ENCODE measurements at regions not wholly inside any gene's neighbourhood (a gene's known extent, or its start where the extent isn't known, plus 50 kb on each side); places are given as distances from the start of the nearest gene placed in this dataset.
"Not testable (repeated sequence)": the region's sequence is repeated elsewhere in the genome, so short reads cannot be mapped to it uniquely, and the experiment has no call there.

DNA sequence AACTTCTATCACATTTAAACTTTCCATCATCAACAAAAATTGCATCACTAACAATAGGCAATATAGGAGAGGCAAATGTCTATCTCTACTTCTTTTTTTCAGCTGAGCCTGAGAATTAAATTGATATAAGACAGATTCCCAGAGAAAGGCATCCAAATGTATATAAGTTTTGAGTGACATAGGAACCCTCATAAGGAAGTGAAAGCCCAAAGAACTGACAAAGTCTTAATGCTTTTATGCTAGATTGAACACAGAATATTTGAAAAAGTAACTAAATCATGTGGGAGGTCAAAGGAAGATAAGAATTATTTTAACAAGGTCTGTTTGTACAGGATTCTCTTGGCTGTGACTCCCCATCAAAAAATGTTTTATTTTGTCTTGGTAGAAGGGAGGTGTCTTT, 714.9 kb downstream of the GRXCR1 start:
- TF ChIP-seq CTCF (IDR thresholded peaks at IDR 0.05) (no peak), POLR2A (IDR thresholded peaks at IDR 0.05) (no peak)
- Histone ChIP-seq H3K36me3 (no peaks in the 10 kb centered on the region), H3K27ac (no peak overlapping the region), H3K9me3 (no peaks in the 10 kb centered on the region), H3K27me3 (no peaks in the 10 kb centered on the region), H3K4me3 (no peak overlapping the region), H3K4me1 (no peaks in the 10 kb centered on the region)
- DNase-seq = no peak
- intact Hi-C loops (cut with DNase I; ENCODE audit: low total_unique reads) = no loop called here

DNA sequence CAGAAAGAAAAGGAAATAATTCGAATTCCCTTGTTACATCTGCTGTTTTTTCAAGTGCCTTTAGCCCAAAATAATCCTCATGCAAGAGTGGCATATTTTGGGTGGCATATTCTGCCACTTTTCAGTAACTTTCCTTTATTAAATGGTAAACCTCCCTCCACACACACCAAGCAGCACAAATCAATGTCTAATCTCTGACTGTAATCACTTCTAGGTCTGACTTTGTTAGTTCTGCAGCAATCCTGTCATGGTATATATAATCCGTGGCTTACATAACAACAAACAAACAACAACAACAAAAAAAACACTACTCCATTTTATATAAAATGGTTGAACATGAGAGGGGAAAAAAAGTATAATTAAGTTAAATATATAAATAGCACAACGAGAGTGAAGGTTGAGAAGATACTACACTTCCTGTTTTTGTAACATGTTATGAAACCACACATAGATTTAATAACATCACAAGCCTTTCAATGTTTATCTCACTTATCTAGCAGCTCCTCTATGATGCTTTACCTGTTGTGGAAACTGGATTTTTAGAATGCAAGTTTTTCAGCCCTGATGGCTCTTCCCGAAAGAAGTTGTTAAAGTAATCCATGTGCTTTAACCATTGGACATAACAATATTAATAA, 715.4 kb downstream of the GRXCR1 start:
- H3K36me3 ChIP-seq = no peaks in the 10 kb centered on the region
- H3K9me3 ChIP-seq = no peaks in the 10 kb centered on the region
- intact Hi-C loops (cut with DNase I; ENCODE audit: low total_unique reads) = no loop called here
- TF ChIP-seq POLR2A (IDR thresholded peaks at IDR 0.05) (no peak), CTCF (IDR thresholded peaks at IDR 0.05) (no peak)
- no peaks in the 10 kb centered on the region for H3K27me3 ChIP-seq
- no peaks in the 10 kb centered on the region for H3K4me1 ChIP-seq
- no peak overlapping the region for H3K27ac ChIP-seq
- no peak overlapping the region for H3K4me3 ChIP-seq
- no peak for DNase-seq

DNA sequence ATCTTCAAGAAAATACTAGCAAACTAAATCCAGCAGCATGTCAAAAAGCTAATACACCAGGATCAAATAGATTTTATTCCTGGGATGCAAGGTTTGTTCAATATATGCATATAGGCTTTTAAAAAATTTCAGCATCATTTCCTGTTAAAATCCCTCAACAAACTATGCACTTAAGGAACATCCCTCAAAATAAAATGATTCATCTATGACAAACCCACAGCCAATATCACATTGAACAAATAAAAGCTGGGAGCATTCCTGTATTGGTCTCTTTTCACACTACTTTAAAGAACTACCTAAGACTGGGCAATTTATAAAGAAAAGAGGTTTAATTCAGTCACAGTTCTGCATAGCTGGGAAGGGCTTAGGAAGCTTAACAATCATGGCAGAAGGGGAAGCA, 726.7 kb downstream of the GRXCR1 start:
- no peaks in the 10 kb centered on the region for H3K4me1 ChIP-seq
- H3K36me3 ChIP-seq = no peaks in the 10 kb centered on the region
- intact Hi-C loops (cut with DNase I; ENCODE audit: low total_unique reads) = no loop called here
- H3K27ac ChIP-seq = no peak overlapping the region
- no peaks in the 10 kb centered on the region for H3K9me3 ChIP-seq
- H3K27me3 ChIP-seq = no peaks in the 10 kb centered on the region
- H3K4me3 ChIP-seq = no peak overlapping the region
- no peak for TF ChIP-seq POLR2A (IDR thresholded peaks at IDR 0.05)
- no peak for DNase-seq

- H3K9me3 ChIP-seq; intact Hi-C loops (cut with DNase I; ENCODE audit: low total_unique reads): not testable (repeated sequence)
These were observed 745.4 kb downstream of the GRXCR1 start for GRCh38 chr4:43637893-43638292.

DNA sequence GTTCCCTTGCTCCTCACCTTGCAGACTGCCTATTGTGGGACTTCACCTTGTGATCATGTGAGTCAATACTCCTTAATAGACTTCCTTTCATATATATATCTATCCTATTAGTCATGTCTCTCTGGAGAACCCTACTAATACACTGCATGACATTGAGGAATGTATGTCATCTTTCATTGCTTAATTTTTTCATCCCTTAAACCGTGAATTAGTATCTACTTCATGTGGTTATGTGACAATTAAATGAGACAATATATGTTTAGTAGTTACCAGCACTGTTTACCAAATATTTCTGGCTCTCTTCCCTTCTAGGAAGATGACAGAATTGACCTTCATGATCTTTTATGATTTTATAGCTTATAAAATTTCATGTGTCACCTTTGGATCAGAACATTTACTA, 759.5 kb downstream of the GRXCR1 start:
- Histone ChIP-seq H3K9me3 (no peaks in the 10 kb centered on the region), H3K4me3 (no peak overlapping the region), H3K4me1 (no peaks in the 10 kb centered on the region), H3K27ac (no peak overlapping the region), H3K36me3 (no peaks in the 10 kb centered on the region), H3K27me3 (no peaks in the 10 kb centered on the region)
- no peak for TF ChIP-seq POLR2A (IDR thresholded peaks at IDR 0.05)
- no peak for TF ChIP-seq CTCF (IDR thresholded peaks at IDR 0.05)
- intact Hi-C loops (cut with DNase I; ENCODE audit: low total_unique reads) = no loop called here
- no peak for DNase-seq

More at GRCh38 chr4:43637893-43638292, 745.4 kb downstream of the GRXCR1 start:
- not testable (repeated sequence) for DNase-seq, H3K36me3 ChIP-seq, H3K27me3 ChIP-seq, H3K4me1 ChIP-seq, H3K27ac ChIP-seq, H3K4me3 ChIP-seq

DNA sequence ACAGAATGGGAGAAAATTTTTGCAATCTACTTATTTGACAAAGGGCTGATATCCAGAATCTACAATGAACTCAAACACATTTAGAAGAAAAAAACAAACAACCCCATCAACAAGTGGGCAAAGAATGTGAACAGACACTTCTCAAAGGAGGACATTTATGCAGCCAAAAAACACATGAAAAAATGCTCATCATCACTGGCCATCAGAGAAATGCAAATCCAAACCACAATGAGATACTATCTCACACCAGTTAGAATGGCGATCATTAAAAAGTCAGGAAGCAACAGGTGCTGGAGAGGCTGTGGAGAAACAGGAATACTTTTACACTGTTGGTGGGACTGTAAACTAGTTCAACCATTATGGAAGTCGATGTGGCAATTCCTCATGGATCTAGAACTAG, 767.0 kb downstream of the GRXCR1 start:
- H3K4me1 ChIP-seq; H3K4me3 ChIP-seq; H3K9me3 ChIP-seq; H3K27me3 ChIP-seq; DNase-seq; intact Hi-C loops (cut with DNase I; ENCODE audit: low total_unique reads); H3K36me3 ChIP-seq; H3K27ac ChIP-seq: not testable (repeated sequence)

GRCh38 chr4:43672265-43672885, 776.2 kb downstream of the KCTD8 start:
- H3K4me3 ChIP-seq; H3K27ac ChIP-seq; H3K4me1 ChIP-seq; H3K36me3 ChIP-seq; H3K9me3 ChIP-seq; DNase-seq; intact Hi-C loops (cut with DNase I; ENCODE audit: low total_unique reads); H3K27me3 ChIP-seq: not testable (repeated sequence)

Measured in uterus (tissue), 3 donors.